ENCODE measurements at regions not wholly inside any gene's neighbourhood (a gene's known extent, or its start where the extent isn't known, plus 50 kb on each side); places are given as distances from the start of the nearest gene placed in this dataset.
"Not testable (repeated sequence)": the region's sequence is repeated elsewhere in the genome, so short reads cannot be mapped to it uniquely, and the experiment has no call there.

- Histone ChIP-seq H3K36me3 (ENCODE audit: insufficient read depth, low read length) (no peaks in the 10 kb centered on the region), H3K4me1 (ENCODE audit: insufficient read depth, low read length) (peaks cover 3% of the 10 kb centered on the region), H3K79me2 (ENCODE audit: insufficient read depth, low read length) (no peaks in the 10 kb centered on the region), H3K9me3 (ENCODE audit: insufficient read depth, low read depth, low read length) (no peaks in the 10 kb centered on the region), H3K27me3 (ENCODE audit: insufficient read depth, low read length) (no peaks in the 10 kb centered on the region), H3K4me2 (ENCODE audit: low read length) (no peak overlapping the region), H3K4me3 (ENCODE audit: insufficient read depth, low read depth, low read length) (no peak overlapping the region), H3K9ac (ENCODE audit: low read length) (no peak overlapping the region), H2AFZ (ENCODE audit: low read depth, low read length) (no peak overlapping the region), H4K20me1 (ENCODE audit: insufficient read depth, low read length) (no peaks in the 10 kb centered on the region), H3K27ac (ENCODE audit: low read depth, low read length) (no peak overlapping the region)
- H3K9me3 Mint-ChIP-seq (ENCODE audit: unreplicated experiment), result no peaks in the 10 kb centered on the region
- H3K27me3 Mint-ChIP-seq (ENCODE audit: low read depth, unreplicated experiment), result no peaks in the 10 kb centered on the region
- no peak overlapping the region for H3K27ac Mint-ChIP-seq (ENCODE audit: unreplicated experiment)
- FAIRE-seq (no peak), DNase-seq (ENCODE audit: low read depth) (no peak)
- no peak overlapping the region for H3K4me3 Mint-ChIP-seq (ENCODE audit: unreplicated experiment)
- H3K4me1 Mint-ChIP-seq (ENCODE audit: low read depth, unreplicated experiment), result peaks cover 16% of the 10 kb centered on the region
- H3K36me3 Mint-ChIP-seq (ENCODE audit: low read depth, unreplicated experiment), result no peaks in the 10 kb centered on the region
- TF ChIP-seq EZH2 (IDR thresholded peaks at IDR 0.05; ENCODE audit: insufficient read depth, low read length) (no peak), CTCF (IDR thresholded peaks at IDR 0.05; ENCODE audit: insufficient read depth, low read depth, low read length) (no peak)
Observed at GRCh38 chr6:132115714-132116366, 164.7 kb upstream of the CCN2 start.

- Mint-ChIP-seq H3K27ac (ENCODE audit: unreplicated experiment) (no peak overlapping the region), H3K9me3 (ENCODE audit: unreplicated experiment) (peaks cover 9% of the 10 kb centered on the region), H3K4me3 (ENCODE audit: unreplicated experiment) (no peak overlapping the region), H3K27me3 (ENCODE audit: low read depth, unreplicated experiment) (no peaks in the 10 kb centered on the region), H3K36me3 (ENCODE audit: low read depth, unreplicated experiment) (no peaks in the 10 kb centered on the region), H3K4me1 (ENCODE audit: low read depth, unreplicated experiment) (peaks cover 16% of the 10 kb centered on the region)
- DNase-seq (ENCODE audit: low read depth) (peak; percentile 69), FAIRE-seq (no peak)
- no peak for TF ChIP-seq CTCF (IDR thresholded peaks at IDR 0.05; ENCODE audit: insufficient read depth, low read depth, low read length)
- no peak for TF ChIP-seq EZH2 (IDR thresholded peaks at IDR 0.05; ENCODE audit: insufficient read depth, low read length)
- peak overlapping the region; percentile 17 for H3K4me2 ChIP-seq (ENCODE audit: low read length)
- no peak overlapping the region for H2AFZ ChIP-seq (ENCODE audit: low read depth, low read length)
- H3K4me3 ChIP-seq (ENCODE audit: insufficient read depth, low read depth, low read length), result no peak overlapping the region
- no peaks in the 10 kb centered on the region for H3K36me3 ChIP-seq (ENCODE audit: insufficient read depth, low read length)
- peaks cover 3% of the 10 kb centered on the region for H3K4me1 ChIP-seq (ENCODE audit: insufficient read depth, low read length)
- peak overlapping the region; percentile 12 for H3K9ac ChIP-seq (ENCODE audit: low read length)
- H3K9me3 ChIP-seq (ENCODE audit: insufficient read depth, low read depth, low read length), result no peaks in the 10 kb centered on the region
- H3K27ac ChIP-seq (ENCODE audit: low read depth, low read length), result peak overlapping the region; percentile 49
- no peaks in the 10 kb centered on the region for H3K27me3 ChIP-seq (ENCODE audit: insufficient read depth, low read length)
- H4K20me1 ChIP-seq (ENCODE audit: insufficient read depth, low read length), result no peaks in the 10 kb centered on the region
- H3K79me2 ChIP-seq (ENCODE audit: insufficient read depth, low read length), result no peaks in the 10 kb centered on the region
Observed at GRCh38 chr6:132114201-132114825, 163.1 kb upstream of the CCN2 start.

GRCh38 chr6:132109752-132110151, 158.6 kb upstream of the CCN2 start:
- H3K4me3 Mint-ChIP-seq (ENCODE audit: unreplicated experiment); H3K36me3 ChIP-seq (ENCODE audit: insufficient read depth, low read length); H3K9ac ChIP-seq (ENCODE audit: low read length); FAIRE-seq; H3K27me3 ChIP-seq (ENCODE audit: insufficient read depth, low read length); DNase-seq (ENCODE audit: low read depth); H3K4me1 ChIP-seq (ENCODE audit: insufficient read depth, low read length); H2AFZ ChIP-seq (ENCODE audit: low read depth, low read length); H3K4me3 ChIP-seq (ENCODE audit: insufficient read depth, low read depth, low read length); H3K27ac ChIP-seq (ENCODE audit: low read depth, low read length); H4K20me1 ChIP-seq (ENCODE audit: insufficient read depth, low read length); H3K36me3 Mint-ChIP-seq (ENCODE audit: low read depth, unreplicated experiment); H3K27ac Mint-ChIP-seq (ENCODE audit: unreplicated experiment); H3K4me1 Mint-ChIP-seq (ENCODE audit: low read depth, unreplicated experiment); H3K27me3 Mint-ChIP-seq (ENCODE audit: low read depth, unreplicated experiment); H3K4me2 ChIP-seq (ENCODE audit: low read length); H3K9me3 ChIP-seq (ENCODE audit: insufficient read depth, low read depth, low read length); H3K79me2 ChIP-seq (ENCODE audit: insufficient read depth, low read length): not testable (repeated sequence)
- H3K9me3 Mint-ChIP-seq (ENCODE audit: unreplicated experiment), result peaks cover 17% of the 10 kb centered on the region
